Skeletal muscle satellite cell (primary cell): ENCODE measurements at regions not wholly inside any gene's neighbourhood (a gene's known extent, or its start where the extent isn't known, plus 50 kb on each side); places are given as distances from the start of the nearest gene placed in this dataset.

Experiments used
- H3K27me3 ChIP-seq: 2 replicates; pipeline ENCODE4 v1.7.0; 2013; ENCODE audit warnings: low read length; ENCODE audit not compliant: control insufficient read depth, insufficient read depth
- H3K36me3 ChIP-seq: 2 replicates; pipeline ENCODE4 v1.7.0; 2013; ENCODE audit warnings: mild to moderate bottlenecking, control low read depth, low read length; ENCODE audit not compliant: insufficient read depth
- H3K4me1 ChIP-seq: 2 replicates; pipeline ENCODE4 v1.7.0; 2013; ENCODE audit warnings: low read length; ENCODE audit not compliant: control insufficient read depth, insufficient read depth
- H3K4me2 ChIP-seq: 2 replicates; pipeline ENCODE4 v1.7.0; 2013; ENCODE audit warnings: mild to moderate bottlenecking, low read length
- H3K4me3 ChIP-seq: 2 replicates; pipeline ENCODE4 v1.7.0; 2013; ENCODE audit warnings: low read length
- H3K9ac ChIP-seq: 2 replicates; pipeline ENCODE4 v1.7.0; 2013; ENCODE audit warnings: mild to moderate bottlenecking, low read depth, low read length, moderate library complexity
- H3K9me3 ChIP-seq: replicated peaks from 2 replicates; pipeline ENCODE4 v1.7.0; 2013; ENCODE audit warnings: mild to moderate bottlenecking, control low read depth, low read length

DNA sequence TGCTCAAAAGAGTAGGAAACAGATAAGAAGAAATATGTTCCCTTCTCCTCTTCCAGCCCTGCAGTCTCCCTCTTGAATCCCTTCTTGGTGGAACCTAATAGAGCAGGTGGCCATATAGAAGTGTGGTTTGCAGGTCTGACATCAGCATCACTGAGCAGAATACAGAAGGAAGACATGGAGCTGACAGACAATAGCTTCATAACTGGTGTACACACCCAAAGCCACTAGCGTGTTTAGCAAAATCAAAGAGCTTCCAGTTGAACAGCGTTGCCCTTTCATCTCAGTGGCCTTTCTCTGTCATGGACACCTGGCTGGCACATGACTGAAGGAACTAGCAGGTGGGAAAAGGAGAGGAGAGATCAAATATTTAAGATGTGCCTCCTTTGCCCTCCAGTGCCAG, 245.5 kb downstream of the BAMBI start:
- no peak overlapping the region for H3K9ac ChIP-seq
- H3K4me2 ChIP-seq, result no peak overlapping the region
- no peak overlapping the region for H3K4me3 ChIP-seq
- no peaks in the 10 kb centered on the region for H3K36me3 ChIP-seq
- peaks cover 15% of the 10 kb centered on the region for H3K27me3 ChIP-seq
- no peaks in the 10 kb centered on the region for H3K4me1 ChIP-seq
- no peaks in the 10 kb centered on the region for H3K9me3 ChIP-seq

DNA sequence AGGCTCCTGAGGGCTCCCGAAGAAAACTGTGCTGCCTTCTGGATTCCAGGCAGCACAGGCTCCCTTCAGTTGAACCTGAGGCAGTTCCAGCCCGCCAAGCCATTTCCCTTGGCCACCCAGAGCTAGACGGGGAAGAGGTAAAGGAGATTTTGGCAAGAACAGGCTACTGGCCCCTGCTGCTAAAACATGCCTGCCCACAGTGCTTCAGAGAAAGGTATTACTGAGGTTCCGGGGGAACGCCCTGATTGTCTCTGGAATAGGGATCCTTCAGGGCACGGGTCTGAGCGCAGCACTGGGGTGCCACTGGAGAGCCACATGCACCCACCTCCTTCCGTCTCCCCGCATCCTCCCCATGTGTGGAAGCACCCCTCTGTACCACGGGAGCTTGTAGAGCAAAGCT, 247.4 kb downstream of the BAMBI start:
- no peak overlapping the region for H3K9ac ChIP-seq
- peaks cover 15% of the 10 kb centered on the region for H3K27me3 ChIP-seq
- H3K9me3 ChIP-seq, result no peaks in the 10 kb centered on the region
- H3K4me2 ChIP-seq, result peak overlapping the region; percentile 48
- H3K4me1 ChIP-seq, result no peaks in the 10 kb centered on the region
- H3K4me3 ChIP-seq, result no peak overlapping the region
- no peaks in the 10 kb centered on the region for H3K36me3 ChIP-seq

DNA sequence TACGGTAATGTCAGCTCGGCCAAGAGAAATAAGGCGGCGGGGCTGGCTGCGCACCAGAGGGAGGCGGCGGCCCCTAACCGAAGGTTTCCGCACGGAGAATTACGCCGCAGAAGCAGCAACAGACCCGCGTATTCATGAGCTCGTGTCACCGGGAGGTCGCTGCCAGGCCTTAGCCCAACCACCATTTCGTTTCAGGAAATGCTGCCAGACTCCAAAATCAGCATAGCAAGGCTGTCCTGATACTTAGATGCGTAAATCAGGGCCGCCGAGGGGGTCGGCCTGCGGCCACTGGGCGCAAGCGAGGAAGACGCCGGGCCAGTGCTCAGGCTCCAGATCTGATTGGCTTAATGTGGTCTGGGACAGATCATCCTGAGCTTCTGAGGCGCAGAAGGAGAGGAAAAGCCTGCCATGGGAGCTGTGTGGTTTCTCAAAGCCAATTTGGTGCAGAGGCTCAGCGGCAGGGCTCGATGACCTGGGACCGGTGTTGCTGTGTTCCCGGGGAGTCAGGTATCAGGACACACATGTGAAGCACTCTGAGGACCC, 247.9 kb downstream of the BAMBI start:
- peak overlapping the region; percentile 48 for H3K4me2 ChIP-seq
- H3K27me3 ChIP-seq, result peaks cover 15% of the 10 kb centered on the region
- no peaks in the 10 kb centered on the region for H3K4me1 ChIP-seq
- H3K9ac ChIP-seq, result no peak overlapping the region
- H3K4me3 ChIP-seq, result no peak overlapping the region
- H3K36me3 ChIP-seq, result no peaks in the 10 kb centered on the region
- H3K9me3 ChIP-seq, result no peaks in the 10 kb centered on the region

DNA sequence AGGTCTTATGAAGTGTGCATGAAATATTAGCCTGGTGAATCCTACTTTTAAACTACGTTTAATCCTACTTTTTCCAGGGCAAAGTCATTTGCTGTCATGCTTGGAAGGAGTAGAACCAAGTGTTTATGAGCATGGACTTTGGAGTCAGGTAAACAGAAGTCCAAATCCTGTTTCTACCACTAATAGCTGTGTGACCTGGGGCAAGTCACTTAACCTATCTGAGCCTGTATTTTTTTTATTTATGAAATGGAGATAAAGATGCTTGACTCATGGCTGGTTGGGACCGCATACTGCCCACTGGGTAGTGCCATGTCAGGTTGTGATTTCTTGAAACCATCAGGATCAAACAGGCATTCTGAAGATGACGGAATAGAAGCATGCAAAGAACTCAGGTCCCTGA, 249.6 kb downstream of the BAMBI start:
- Histone ChIP-seq H3K36me3 (no peaks in the 10 kb centered on the region), H3K4me1 (no peaks in the 10 kb centered on the region)

DNA sequence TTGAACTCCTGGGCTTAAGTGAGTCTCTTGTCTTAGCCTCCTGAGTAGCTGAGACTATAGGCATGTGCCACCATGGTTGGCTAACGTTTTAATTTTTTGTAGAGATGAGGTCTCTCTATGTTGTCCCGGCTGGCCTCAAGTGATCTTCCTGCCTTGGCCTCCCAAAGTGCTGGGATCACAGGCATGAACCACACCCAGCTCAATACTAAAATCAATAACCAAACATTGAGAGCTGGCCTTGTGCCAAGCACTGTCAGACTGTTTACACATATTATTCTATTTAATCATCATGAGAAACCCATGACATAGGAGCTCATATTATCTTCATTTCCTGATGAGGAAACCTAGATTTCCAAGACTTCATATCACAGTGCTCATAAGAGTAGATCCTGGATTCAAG, 251.2 kb downstream of the BAMBI start:
- peaks cover 15% of the 10 kb centered on the region for H3K27me3 ChIP-seq
- H3K9me3 ChIP-seq, result no peaks in the 10 kb centered on the region
- H3K4me3 ChIP-seq, result no peak overlapping the region
- H3K4me2 ChIP-seq, result no peak overlapping the region
- no peaks in the 10 kb centered on the region for H3K4me1 ChIP-seq
- no peaks in the 10 kb centered on the region for H3K36me3 ChIP-seq
- no peak overlapping the region for H3K9ac ChIP-seq

More for the DNA sequence above, 249.6 kb downstream of the BAMBI start:
- H3K4me2 ChIP-seq, result no peak overlapping the region
- H3K4me3 ChIP-seq, result no peak overlapping the region
- peaks cover 15% of the 10 kb centered on the region for H3K27me3 ChIP-seq
- H3K9ac ChIP-seq, result no peak overlapping the region
- H3K9me3 ChIP-seq, result no peaks in the 10 kb centered on the region

DNA sequence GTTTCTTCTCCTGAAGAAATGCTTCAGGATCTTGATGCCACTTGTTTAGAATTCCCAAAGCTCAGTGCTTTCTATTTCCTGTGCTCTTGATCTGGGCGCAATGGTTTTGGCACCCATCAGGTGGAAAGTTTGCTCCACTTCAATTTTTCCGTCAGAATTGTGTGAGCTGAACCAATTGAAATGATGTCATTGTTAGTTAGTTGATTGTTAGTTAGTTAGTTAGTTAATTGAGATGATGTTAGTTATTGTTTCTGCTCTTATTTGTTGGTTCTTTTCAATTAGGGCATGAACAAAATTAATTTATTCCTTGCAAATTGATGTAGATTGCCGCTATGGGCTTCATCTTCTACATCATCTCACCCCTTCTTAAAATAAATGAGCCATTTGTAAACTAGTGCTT, 252.6 kb downstream of the BAMBI start:
- Histone ChIP-seq H3K4me2 (no peak overlapping the region), H3K27me3 (peaks cover 8% of the 10 kb centered on the region), H3K36me3 (no peaks in the 10 kb centered on the region), H3K9me3 (no peaks in the 10 kb centered on the region), H3K4me3 (no peak overlapping the region), H3K4me1 (no peaks in the 10 kb centered on the region), H3K9ac (no peak overlapping the region)

DNA sequence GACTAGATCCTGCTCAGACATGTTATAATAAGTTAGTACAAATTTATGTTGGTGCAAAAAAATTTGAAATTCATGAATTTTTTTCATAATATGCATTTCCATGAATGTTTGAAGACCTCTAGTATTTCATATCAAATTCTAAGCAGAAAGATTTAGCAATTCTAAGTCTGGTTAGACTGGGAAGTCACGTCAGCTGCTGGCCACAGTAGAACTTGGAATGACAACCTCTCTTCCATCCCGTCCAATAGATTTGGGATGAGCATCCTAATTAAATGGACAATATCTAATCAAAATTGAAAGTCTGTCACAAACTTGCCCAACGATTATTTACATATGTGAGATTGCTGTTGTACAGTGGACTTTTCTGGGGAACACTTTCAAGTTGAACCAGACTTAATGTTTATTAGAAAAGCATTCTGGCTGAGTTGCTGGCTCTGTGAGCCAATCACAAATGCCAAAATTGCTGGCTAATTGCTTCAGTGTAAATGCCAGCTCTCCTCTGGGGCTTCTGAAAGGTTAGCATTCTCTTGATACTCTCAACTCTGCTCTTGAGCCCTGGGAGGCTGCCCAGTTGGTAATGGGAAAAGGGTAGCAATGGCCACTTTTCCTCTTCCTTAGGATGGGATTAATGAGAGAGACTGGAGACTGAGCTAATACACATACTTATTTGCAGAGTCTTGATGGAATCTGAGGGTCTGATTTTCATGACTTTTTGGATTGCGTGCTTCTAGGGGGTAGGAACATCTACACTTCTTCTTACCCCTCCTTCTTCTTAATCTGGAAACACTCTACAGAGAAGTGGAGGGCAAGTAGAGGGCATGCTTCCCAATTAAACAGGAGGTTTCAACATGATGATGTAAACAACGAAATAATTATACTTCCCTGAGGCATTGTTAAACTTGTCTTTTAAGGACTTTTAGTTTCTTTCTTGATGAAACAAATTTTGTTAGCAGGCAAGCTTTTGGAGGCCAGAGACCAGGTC, 253.5 kb downstream of the BAMBI start:
- Histone ChIP-seq H3K27me3 (no peaks in the 10 kb centered on the region), H3K4me3 (no peak overlapping the region), H3K4me2 (no peak overlapping the region)

DNA sequence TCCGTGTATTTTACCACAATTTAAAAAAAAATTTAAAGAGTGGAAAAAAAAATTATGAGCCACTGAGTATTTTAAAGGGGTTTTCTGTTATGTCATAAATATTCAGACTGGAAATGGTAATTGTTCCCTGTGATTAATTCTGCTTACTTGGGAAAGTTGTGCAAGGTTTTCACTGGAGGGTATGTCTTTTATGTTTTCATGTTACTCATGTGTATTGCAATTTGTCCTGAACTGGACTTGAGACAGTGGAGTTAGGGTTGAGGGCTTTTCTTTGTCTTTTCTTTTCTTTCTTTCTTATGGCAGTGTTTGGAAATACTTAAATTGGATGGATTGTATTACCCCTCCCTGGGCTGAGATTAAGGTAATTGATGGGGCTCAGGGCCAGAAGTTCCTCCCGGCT, 257.7 kb downstream of the BAMBI start:
- no peak overlapping the region for H3K4me2 ChIP-seq
- H3K9me3 ChIP-seq, result no peaks in the 10 kb centered on the region
- H3K36me3 ChIP-seq, result no peaks in the 10 kb centered on the region
- peaks cover 20% of the 10 kb centered on the region for H3K27me3 ChIP-seq
- H3K4me3 ChIP-seq, result no peak overlapping the region
- no peaks in the 10 kb centered on the region for H3K4me1 ChIP-seq
- no peak overlapping the region for H3K9ac ChIP-seq

More for the DNA sequence above, 253.5 kb downstream of the BAMBI start:
- H3K36me3 ChIP-seq, result no peaks in the 10 kb centered on the region
- H3K9me3 ChIP-seq, result no peaks in the 10 kb centered on the region
- no peak overlapping the region for H3K9ac ChIP-seq
- H3K4me1 ChIP-seq, result no peaks in the 10 kb centered on the region

DNA sequence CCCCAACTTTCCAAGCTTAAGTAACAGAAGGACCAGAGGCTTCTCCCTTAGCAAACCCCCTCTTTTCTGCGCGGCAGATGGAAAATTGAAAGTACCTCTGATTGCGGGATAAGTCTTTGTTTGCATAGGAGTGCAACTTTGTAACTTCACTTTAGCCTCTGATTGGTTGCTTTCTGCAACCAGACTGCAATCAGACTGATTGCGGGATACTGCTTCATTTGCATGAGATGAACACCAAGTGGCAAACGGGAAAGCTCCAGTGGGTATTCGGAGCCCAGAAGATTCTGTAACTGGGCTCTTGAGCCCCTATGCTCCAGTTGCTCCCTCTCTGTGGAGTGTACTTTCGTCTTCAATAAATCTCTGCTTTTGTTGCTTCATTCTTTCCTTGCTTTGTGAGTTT, 260.6 kb downstream of the BAMBI start:
- H3K36me3 ChIP-seq, result no peaks in the 10 kb centered on the region
- H3K4me1 ChIP-seq, result no peaks in the 10 kb centered on the region
- H3K4me2 ChIP-seq, result no peak overlapping the region
- no peak overlapping the region for H3K4me3 ChIP-seq
- H3K9me3 ChIP-seq, result no peaks in the 10 kb centered on the region
- H3K27me3 ChIP-seq, result peaks cover 20% of the 10 kb centered on the region
- H3K9ac ChIP-seq, result no peak overlapping the region

DNA sequence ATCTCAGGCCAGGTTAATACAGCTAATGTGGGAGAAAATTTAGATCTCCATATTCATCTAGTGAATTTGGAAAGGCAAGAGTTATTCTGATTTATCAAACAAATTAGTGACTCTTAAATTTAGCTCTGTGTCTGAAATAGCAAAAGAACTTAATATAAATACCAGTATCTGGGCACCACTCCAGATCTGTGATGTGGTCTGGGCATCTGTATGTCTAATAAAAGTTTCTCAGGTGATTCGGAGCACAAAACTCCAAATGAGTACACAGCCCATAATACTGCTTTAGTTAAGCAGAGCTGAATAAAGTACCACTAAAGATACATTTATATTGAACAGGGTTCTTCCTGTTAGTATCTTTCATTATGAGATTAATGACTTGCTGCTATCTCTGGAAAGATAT, 261.4 kb downstream of the BAMBI start:
- Histone ChIP-seq H3K9me3 (no peaks in the 10 kb centered on the region), H3K9ac (no peak overlapping the region), H3K27me3 (peaks cover 20% of the 10 kb centered on the region), H3K4me3 (no peak overlapping the region), H3K4me1 (no peaks in the 10 kb centered on the region), H3K36me3 (no peaks in the 10 kb centered on the region), H3K4me2 (no peak overlapping the region)

DNA sequence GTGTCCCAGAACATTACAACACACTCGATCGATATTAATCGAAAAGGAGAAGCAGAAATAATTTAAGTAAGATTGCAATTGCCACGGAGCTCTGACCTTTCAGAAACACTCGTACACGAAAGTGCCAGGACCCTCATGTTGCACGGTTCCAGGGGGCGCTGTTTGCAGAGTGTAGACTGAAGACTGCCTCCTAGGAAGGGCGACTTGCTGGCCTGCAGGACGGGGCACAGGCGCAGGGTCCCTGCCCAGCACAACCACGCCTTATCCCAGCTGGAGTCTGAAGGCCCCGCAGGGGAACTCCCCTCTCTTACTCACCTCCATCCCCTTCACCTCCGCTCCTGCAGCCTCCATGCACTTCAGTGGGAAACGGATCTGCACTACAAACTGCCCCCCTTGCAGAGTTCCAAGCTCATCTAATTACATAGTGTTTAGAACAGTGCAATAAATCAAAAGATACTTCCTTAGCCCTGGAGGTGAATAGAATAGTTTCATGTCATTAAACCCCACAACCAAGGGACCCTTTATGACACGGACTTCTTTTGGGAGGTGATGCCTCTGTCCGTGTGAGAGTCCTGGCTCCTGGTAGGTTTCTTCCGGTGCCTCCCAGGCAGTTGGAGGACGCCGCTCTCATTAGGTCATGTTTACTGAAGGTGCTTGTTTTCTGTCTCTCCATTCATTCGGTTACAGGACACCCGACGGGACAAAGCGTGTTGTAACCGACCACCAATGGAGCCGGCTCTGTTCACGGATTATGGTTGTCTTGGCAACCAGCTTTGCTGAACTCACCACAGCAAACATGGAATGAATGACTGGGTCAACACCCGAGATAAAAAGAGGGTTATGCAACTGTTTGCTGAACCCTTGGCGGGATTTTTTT, 262.2 kb downstream of the BAMBI start:
- Histone ChIP-seq H3K9ac (no peak overlapping the region), H3K27me3 (peaks cover 20% of the 10 kb centered on the region), H3K4me1 (no peaks in the 10 kb centered on the region), H3K36me3 (no peaks in the 10 kb centered on the region), H3K4me3 (no peak overlapping the region), H3K4me2 (peak overlapping the region; percentile 19), H3K9me3 (peaks cover 4% of the 10 kb centered on the region)
